IPS DF 19.7 (cell line): ENCODE measurements at regions not wholly inside any gene's neighbourhood (a gene's known extent, or its start where the extent isn't known, plus 50 kb on each side); places are given as distances from the start of the nearest gene placed in this dataset.

Experiments
- DNase-seq: peaks from one replicate; pipeline ENCODE4 v3.0.0-alpha.2; 2013; ENCODE audit warnings: low read depth, low spot score

GRCh38 chr4:123807866-123808265 lies 411.3 kb downstream of the SPRY1 start:
- no peak for DNase-seq

GRCh38 chr4:123809864-123810263 lies 413.3 kb downstream of the SPRY1 start:
- DNase-seq: no peak

DNA sequence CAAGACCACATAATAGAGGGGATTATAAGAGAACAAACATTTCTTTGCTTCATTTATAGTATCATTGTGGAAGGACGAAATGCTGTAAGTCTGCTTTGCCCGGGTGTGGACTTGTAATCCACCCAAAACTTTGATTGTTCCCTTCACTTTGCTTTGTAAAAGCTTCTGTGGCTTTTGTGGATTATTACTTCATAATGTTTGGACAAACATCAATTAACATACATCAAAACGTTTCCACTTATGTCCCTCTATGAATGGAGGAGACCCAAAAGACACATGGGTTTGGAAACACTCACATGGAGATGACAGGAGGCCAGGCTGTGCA lies 415.4 kb downstream of the SPRY1 start:
- no peak for DNase-seq

GRCh38 chr4:123813901-123814300 lies 417.3 kb downstream of the SPRY1 start:
- no peak for DNase-seq

- no peak for DNase-seq
Observed at GRCh38 chr4:123816462-123816861, 419.9 kb downstream of the SPRY1 start.

DNA sequence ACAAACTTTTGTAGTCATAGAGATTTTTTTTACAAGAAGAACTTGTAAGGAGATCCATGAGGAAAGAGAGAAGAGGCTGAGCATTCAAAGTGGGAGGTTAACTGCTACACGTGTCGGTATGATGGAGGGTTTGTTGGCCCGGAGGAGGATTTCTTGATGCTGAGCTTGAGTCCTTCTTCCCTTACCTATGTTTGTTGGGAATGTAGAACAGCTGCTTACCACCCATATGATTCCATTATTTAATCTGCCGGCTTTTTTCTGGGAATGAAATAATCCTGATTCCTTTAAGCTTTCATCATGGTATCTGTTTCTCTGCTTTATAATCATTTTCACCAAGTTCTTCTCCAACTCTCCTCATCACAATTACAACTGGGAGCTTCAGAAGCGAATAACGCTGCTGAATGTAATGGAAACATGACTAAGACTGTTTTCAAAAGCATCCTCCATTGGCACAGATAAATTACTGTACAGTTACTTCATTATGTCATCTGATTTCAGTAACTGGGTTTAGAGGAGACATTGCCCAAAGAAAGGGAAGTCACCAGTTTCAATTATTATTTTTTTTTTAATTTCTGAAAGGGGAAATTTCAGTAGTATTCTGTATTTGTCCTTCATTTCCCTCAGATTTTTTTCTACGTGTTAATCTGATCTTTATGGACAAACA lies 420.6 kb downstream of the SPRY1 start:
- DNase-seq: no peak

- DNase-seq: no peak
Observed at GRCh38 chr4:123819362-123820035, 422.9 kb downstream of the SPRY1 start.

GRCh38 chr4:123821861-123822260 lies 425.3 kb downstream of the SPRY1 start:
- no peak for DNase-seq

DNA sequence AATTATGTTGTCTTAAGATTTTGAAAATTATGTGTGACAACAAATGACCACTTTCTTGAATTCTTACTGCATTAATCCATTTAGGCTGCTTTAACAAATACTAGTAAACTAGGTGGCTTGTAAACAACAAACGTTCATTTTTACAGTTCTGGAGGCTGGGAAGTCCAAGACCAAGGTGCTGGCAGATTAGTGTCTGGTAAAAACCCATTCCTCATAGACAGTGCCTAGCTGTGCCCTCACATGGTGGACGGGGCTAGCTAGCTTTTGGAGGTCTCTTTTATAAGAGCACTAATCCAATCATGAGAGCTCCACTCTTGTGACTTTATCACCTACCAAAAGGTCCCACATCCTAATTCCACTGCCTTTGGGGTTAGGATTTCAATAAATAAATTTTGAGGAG lies 425.8 kb downstream of the SPRY1 start:
- no peak for DNase-seq

DNA sequence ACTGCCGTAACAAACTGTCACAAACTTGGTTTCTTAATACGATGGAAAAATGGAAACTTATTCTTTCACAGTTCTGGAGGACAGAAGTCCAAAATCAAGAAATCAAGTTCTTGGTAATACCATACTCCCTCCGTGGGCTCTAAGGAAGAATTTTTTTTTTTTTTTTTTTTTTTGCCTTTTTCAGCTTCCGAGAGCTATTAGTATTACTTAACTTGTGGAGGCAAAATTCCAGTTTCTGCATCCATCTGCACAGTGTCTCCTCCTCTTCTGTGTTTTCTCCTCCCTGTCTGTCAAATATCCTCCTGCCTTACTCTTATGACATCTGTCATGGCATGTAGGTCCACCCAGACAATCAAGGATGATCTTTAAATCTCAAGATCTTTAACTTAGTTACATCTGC lies 426.6 kb downstream of the SPRY1 start:
- DNase-seq: no peak

DNA sequence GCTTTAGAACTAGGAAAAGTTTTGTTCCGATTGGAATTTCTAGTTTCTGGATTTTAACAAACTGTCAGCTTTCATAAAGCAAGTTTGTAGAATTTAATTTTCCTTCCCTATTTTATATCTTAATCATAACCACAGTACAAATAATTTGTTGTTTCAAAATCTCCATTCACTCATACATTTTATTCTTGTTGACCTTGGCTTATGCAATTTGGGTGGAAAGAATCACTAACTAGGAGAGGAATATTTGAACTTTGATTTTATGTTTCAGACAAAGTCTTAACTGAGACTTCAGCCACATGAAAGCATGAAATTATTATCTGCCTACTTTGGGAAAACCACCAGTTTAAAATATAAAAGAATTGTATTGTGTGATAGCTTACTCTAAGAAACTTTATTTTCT lies 427.9 kb downstream of the SPRY1 start:
- no peak for DNase-seq

GRCh38 chr4:123825596-123826291 lies 429.1 kb downstream of the SPRY1 start:
- DNase-seq: no peak

- DNase-seq: no peak
Observed at GRCh38 chr4:123826896-123827295, 430.3 kb downstream of the SPRY1 start.

DNA sequence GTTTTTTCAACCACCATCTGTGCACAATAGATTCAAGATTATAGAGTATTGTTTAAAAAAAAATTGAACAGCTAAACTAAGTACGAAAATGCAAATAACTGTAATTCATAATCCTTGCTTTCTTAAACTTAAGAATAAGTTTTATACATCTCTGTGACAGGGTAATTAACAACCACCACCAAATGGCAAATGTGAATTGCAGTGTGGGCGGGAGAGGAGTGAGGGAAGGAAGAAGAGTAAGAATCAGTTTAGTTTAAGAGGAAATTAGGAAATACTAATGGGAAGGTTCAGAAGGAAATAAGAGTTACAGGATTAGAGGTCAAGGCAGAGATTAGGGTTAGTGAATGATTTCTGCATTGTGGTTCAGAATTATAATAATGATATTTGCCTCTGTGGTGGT lies 430.9 kb downstream of the SPRY1 start:
- no peak for DNase-seq

DNA sequence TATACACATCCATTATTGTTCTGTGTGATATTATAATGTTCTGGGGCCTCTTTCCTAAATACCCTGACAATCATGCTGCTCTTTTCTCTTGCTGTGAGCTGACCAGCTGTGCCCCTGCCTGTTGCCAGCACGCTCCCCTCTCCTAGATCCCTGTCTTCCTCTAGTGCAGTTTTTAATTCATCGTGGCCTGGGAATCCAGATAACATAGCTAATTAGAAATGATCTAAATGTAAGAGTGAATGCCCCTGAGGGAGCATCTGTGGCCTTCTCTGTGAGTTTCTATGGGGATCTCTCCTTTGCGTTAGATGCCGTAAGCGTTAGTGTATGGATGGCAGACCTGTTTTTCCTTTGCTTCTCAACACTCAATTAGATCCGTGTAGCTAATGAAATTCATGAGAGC lies 434.3 kb downstream of the SPRY1 start:
- no peak for DNase-seq

GRCh38 chr4:123832173-123833026 lies 435.8 kb downstream of the SPRY1 start:
- DNase-seq: no peak

DNA sequence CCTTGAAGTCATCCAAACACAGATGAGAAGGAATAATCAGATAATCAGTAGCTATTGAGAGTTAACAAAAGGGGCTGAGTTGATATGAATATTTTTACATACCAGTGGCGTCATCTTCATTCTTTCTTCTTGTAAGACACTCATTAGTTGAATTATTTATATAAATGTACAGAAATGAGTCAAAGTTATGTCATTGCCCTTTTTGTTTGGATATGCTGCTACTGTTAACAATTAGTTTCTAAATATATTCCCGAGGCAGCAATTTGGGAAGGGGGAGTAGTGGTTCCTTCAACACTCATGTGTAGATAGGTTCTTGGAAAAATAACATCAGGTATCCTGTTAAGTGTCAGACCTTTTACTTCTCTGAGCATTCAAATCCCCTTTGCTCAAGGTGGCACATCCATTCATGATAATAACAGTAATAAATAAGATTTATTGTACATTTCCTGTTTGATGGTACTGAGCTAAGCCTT lies 436.6 kb downstream of the SPRY1 start:
- no peak for DNase-seq

- no peak for DNase-seq
Observed at GRCh38 chr4:123835831-123836590, 439.4 kb downstream of the SPRY1 start.

DNA sequence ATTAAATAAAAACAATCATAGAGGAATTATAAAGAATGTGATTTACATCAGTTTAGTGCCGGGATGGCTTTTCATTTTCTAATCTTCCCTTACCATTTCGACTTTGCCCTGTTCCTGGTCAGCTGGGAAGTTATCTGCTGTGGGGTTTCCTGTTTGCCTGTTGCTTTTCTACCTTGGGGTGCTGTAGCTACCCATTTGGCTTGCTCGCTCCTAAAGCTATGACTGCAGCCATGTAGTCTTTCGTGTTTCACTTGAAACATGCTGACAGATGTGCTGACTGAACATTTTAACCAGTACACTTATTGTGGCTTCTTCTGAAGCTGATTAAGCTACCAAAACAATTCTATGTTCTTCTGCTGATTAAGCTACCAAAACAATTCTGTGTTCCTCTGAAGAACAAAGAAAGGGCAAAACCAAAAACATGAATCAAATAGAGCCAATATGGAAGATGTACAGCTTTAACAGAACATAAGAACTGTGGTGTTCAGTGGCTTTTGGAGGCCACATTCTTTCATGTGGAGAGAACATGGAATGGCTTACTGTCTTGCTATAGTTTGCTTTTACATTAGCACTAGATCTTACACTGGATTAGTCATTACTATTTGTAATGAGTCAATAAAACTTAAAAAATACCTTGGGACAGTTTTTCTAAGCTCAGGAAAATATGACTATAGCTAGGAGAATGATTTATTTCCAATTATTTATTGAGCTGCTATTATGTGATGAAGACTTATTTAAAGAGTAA lies 440.4 kb downstream of the SPRY1 start:
- no peak for DNase-seq

- no peak for DNase-seq
Observed at GRCh38 chr4:123838474-123838873, 441.9 kb downstream of the SPRY1 start.

- DNase-seq: no peak
Observed at GRCh38 chr4:123840197-123840596, 443.6 kb downstream of the SPRY1 start.
